ENCODE measurements at regions not wholly inside any gene's neighbourhood (a gene's known extent, or its start where the extent isn't known, plus 50 kb on each side); places are given as distances from the start of the nearest gene placed in this dataset.

- Mint-ChIP-seq H3K4me1 (ENCODE audit: low read depth, unreplicated experiment) (peaks cover 3% of the 10 kb centered on the region), H3K4me3 (ENCODE audit: unreplicated experiment) (no peak overlapping the region), H3K9me3 (ENCODE audit: unreplicated experiment) (no peaks in the 10 kb centered on the region), H3K27ac (ENCODE audit: unreplicated experiment) (peak overlapping the region; percentile 65), H3K27me3 (ENCODE audit: unreplicated experiment) (no peaks in the 10 kb centered on the region), H3K36me3 (ENCODE audit: unreplicated experiment) (no peaks in the 10 kb centered on the region)
- TF ChIP-seq CTCF (IDR thresholded peaks at IDR 0.05; ENCODE audit: partially characterized antibody, unreplicated experiment) = no peak
- peak; percentile 39 for DNase-seq
These were observed 479.4 kb upstream of the MPDZ start for GRCh38 chr9:13758936-13759335.

GRCh38 chr9:13756943-13757342 lies 477.5 kb upstream of the MPDZ start:
- Mint-ChIP-seq H3K4me1 (ENCODE audit: low read depth, unreplicated experiment) (peaks cover 3% of the 10 kb centered on the region), H3K9me3 (ENCODE audit: unreplicated experiment) (no peaks in the 10 kb centered on the region), H3K4me3 (ENCODE audit: unreplicated experiment) (no peak overlapping the region), H3K36me3 (ENCODE audit: unreplicated experiment) (no peaks in the 10 kb centered on the region), H3K27ac (ENCODE audit: unreplicated experiment) (no peak overlapping the region), H3K27me3 (ENCODE audit: unreplicated experiment) (no peaks in the 10 kb centered on the region)
- no peak for DNase-seq
- TF ChIP-seq CTCF (IDR thresholded peaks at IDR 0.05; ENCODE audit: partially characterized antibody, unreplicated experiment) = no peak

GRCh38 chr9:13755551-13755950 lies 476.1 kb upstream of the MPDZ start:
- peaks cover 6% of the 10 kb centered on the region for H3K4me1 Mint-ChIP-seq (ENCODE audit: low read depth, unreplicated experiment)
- no peak overlapping the region for H3K4me3 Mint-ChIP-seq (ENCODE audit: unreplicated experiment)
- no peaks in the 10 kb centered on the region for H3K9me3 Mint-ChIP-seq (ENCODE audit: unreplicated experiment)
- DNase-seq = no peak
- TF ChIP-seq CTCF (IDR thresholded peaks at IDR 0.05; ENCODE audit: partially characterized antibody, unreplicated experiment) = no peak
- H3K27ac Mint-ChIP-seq (ENCODE audit: unreplicated experiment) = no peak overlapping the region
- H3K36me3 Mint-ChIP-seq (ENCODE audit: unreplicated experiment) = no peaks in the 10 kb centered on the region
- H3K27me3 Mint-ChIP-seq (ENCODE audit: unreplicated experiment) = no peaks in the 10 kb centered on the region

- TF ChIP-seq CTCF (IDR thresholded peaks at IDR 0.05; ENCODE audit: partially characterized antibody, unreplicated experiment) = no peak
- no peaks in the 10 kb centered on the region for H3K27me3 Mint-ChIP-seq (ENCODE audit: unreplicated experiment)
- no peak overlapping the region for H3K4me3 Mint-ChIP-seq (ENCODE audit: unreplicated experiment)
- H3K4me1 Mint-ChIP-seq (ENCODE audit: low read depth, unreplicated experiment) = peaks cover 5% of the 10 kb centered on the region
- no peak overlapping the region for H3K27ac Mint-ChIP-seq (ENCODE audit: unreplicated experiment)
- no peak for DNase-seq
- H3K9me3 Mint-ChIP-seq (ENCODE audit: unreplicated experiment) = no peaks in the 10 kb centered on the region
- no peaks in the 10 kb centered on the region for H3K36me3 Mint-ChIP-seq (ENCODE audit: unreplicated experiment)
These were observed 471.1 kb upstream of the MPDZ start for GRCh38 chr9:13750639-13751038.

GRCh38 chr9:13750061-13750460 lies 470.6 kb upstream of the MPDZ start:
- no peaks in the 10 kb centered on the region for H3K27me3 Mint-ChIP-seq (ENCODE audit: unreplicated experiment)
- no peaks in the 10 kb centered on the region for H3K36me3 Mint-ChIP-seq (ENCODE audit: unreplicated experiment)
- H3K4me3 Mint-ChIP-seq (ENCODE audit: unreplicated experiment) = no peak overlapping the region
- no peak for DNase-seq
- peaks cover 5% of the 10 kb centered on the region for H3K4me1 Mint-ChIP-seq (ENCODE audit: low read depth, unreplicated experiment)
- TF ChIP-seq CTCF (IDR thresholded peaks at IDR 0.05; ENCODE audit: partially characterized antibody, unreplicated experiment) = no peak
- no peaks in the 10 kb centered on the region for H3K9me3 Mint-ChIP-seq (ENCODE audit: unreplicated experiment)
- no peak overlapping the region for H3K27ac Mint-ChIP-seq (ENCODE audit: unreplicated experiment)
